RPMI8226 (cell line): ENCODE measurements at regions not wholly inside any gene's neighbourhood (a gene's known extent, or its start where the extent isn't known, plus 50 kb on each side); places are given as distances from the start of the nearest gene placed in this dataset.
"Not testable (repeated sequence)": the region's sequence is repeated elsewhere in the genome, so short reads cannot be mapped to it uniquely, and the experiment has no call there.

ENCODE experiments used
- DNase-seq: peaks from one replicate; pipeline ENCODE4 v3.0.0-alpha.2; 2015

DNA sequence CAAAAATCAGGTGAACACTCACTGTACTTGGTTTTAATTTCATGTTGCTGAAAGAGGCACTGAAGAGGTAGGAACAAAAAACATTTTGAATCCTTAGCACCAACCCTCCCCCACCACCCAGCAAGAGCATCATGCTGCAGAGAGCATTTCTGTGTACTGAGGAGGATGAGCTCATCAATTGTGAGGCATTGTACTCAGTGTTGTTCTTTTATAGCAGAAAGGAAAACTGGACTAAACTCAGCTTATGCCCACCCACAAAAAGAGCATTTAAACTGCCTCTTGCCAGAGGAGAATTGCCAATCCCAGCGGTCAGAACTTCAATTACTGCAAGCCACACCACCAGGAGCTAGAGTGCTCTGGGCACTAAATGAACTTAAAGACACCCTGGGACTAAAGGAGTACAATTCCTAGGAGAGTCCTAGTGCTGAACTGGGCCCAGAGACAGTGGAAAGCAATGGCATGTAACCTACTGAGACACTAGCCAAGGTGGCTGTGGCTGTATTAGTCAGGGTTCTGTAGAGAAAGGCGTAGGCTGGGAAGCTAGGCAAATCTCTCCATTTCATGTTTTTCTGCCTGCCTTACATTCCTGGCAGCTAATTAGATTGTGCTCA is 280.7 kb upstream of the KLHL4 start:
- no peak for DNase-seq

DNA sequence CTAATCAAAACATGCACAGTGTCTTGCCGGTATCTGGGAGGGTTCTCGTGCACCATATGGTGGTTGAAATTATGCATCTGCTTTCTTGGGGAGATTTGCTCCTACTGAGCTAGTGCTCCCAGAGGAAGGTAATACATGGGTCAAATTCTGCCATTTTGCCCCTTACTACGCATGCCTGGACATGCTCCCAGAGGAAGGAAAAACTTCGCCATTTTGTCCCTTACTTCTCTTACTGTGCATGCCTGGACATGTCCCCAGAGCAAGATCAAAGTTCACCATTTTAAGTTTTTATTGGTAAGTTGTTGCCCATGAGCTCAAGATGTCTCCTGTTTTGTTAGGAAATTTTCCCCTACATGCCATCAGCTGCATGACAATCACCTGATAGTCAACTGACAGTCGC is 252.1 kb upstream of the KLHL4 start:
- DNase-seq, result no peak

GRCh38 chrX:87272491-87272890 is 245.1 kb upstream of the KLHL4 start:
- no peak for DNase-seq

- peak; percentile 16 for DNase-seq
Observed at GRCh38 chrX:87299563-87300160, 217.9 kb upstream of the KLHL4 start.

DNA sequence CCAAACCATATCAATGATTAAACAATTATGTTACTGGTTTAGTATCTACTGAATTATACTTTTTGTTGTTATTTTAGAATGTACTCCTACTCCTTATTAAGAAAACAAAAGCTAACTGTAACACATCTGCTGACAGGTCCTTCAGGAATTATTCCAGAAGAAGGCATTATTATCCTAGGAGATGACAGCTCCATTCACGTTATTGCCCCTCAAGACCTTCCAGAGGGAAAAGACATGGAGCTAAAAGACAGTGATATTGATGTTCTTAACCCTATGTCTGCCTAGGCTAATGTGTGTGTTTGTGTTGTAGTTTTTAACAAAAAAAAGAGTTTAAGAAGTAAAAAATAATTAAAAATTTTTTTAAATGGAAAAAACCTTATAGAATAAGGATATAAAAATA is 206.8 kb upstream of the KLHL4 start:
- no peak for DNase-seq

DNA sequence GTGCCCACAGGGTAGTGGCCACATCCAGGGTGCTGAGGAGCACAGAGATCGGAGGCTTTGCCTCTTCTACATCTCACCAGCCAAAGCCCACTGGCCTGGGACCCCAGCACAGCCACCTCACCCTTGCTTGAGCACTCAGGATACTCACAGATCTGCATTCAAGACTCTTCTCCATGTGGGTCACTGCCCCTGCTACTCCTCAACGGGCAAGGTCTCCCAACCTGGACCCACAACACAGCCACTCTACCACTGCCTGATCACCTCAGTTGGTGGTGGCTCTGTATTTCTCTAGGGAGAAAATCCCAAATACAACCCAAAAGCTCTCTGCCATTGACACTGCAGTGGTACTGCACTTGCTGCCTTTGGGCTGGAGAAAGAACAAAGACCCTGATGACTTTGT is 190.3 kb upstream of the KLHL4 start:
- no peak for DNase-seq

- no peak for DNase-seq
Observed at GRCh38 chrX:87337267-87337666, 180.3 kb upstream of the KLHL4 start.

DNA sequence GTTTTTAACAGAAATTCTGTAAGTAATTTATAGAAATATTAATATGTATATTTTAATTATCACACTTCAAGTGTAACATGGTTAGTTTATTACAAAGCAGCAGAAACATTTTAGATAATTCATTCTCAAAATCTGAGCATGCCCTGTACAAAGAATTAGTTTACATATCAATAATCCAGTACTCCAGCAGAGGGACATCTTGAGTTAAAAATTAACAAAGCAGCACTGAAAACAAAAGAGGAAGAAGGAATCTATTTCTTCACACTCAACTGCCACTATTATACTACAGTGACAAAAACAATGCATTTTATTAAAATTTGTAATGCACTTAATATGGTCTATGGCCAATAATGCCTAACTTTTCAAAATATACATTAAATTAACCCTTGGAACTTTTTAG is 179.1 kb upstream of the KLHL4 start:
- DNase-seq, result peak; percentile 30

DNA sequence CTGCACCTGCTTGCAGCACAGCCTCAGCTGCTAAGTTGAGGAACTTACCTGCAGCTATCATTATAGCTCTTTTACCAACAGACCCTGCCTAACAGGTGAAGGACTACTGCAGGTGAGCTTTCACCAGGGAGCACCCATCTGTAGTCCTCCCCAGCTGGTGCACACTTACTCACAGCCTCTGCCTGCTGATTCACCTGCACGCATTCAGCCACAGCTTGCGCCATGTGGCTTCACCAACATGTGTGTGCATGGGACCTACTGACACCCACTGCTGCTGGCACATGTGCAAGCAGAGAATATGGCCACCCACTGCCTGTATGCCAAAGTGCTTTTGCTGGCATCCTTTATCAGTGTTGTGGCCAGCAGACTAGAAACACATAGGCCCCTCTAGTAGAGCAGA is 146.7 kb upstream of the KLHL4 start:
- DNase-seq, result no peak

- DNase-seq, result no peak
Observed at GRCh38 chrX:87374324-87374723, 143.3 kb upstream of the KLHL4 start.

- DNase-seq, result no peak
Observed at GRCh38 chrX:87376896-87377295, 140.7 kb upstream of the KLHL4 start.

DNA sequence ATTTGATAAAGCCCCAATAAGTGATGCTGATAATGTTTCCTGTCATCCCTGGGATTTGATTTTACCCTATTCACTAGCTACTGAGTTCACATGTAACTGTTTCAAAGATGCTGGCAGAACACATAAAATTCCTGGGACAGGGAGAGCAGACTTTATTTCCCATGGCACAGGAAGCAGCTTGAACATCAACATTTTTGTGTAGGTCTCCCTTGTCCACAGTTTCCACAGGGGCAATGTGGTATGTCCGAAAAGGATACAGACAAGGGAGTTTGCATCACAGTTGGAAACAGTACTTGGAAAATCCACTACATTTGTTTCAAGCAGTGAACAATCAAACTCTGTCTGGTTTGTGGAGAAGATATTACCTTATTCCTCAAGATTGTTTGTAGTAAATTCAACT is 129.2 kb upstream of the KLHL4 start:
- no peak for DNase-seq

DNA sequence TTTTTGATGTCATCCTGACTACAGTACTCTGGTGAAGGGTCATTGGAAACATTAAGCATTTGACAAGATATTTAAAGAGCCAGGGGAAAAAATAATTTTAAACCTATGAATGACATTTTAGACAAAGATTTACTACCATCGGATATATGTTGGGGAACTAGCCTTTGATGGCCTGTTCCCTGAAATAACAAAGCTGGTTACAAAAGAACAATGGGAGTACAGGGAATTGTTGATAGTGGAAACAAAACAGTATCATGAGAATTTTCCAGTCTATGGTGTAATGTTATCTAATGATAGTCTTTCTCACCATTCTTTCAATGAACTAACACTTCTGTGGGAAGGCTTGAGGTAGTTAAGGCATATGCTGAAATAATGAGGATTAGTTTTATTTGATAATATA is 125.9 kb upstream of the KLHL4 start:
- DNase-seq, result no peak

GRCh38 chrX:87392369-87392768 is 125.2 kb upstream of the KLHL4 start:
- DNase-seq, result no peak

- no peak for DNase-seq
Observed at GRCh38 chrX:87397103-87397886, 120.3 kb upstream of the KLHL4 start.

DNA sequence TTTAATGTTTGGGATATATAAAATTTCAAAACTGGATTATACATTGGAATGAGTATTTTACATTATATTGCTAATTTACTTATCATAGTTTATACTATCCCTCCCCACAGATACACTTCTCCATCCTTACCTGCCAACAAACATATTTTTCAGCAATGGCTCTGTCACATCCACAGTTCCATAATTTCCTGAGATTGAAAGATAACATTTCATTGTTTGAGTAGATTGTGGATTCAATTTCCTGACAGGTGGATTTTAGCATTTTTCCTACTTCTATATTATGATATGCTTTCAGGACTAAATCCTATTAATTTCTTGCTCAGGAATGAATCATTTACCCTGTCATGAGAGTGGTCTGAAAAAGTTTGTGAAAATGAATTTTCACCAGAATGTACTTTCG is 115.3 kb upstream of the KLHL4 start:
- no peak for DNase-seq

- no peak for DNase-seq
Observed at GRCh38 chrX:87403551-87403950, 114.1 kb upstream of the KLHL4 start.

DNA sequence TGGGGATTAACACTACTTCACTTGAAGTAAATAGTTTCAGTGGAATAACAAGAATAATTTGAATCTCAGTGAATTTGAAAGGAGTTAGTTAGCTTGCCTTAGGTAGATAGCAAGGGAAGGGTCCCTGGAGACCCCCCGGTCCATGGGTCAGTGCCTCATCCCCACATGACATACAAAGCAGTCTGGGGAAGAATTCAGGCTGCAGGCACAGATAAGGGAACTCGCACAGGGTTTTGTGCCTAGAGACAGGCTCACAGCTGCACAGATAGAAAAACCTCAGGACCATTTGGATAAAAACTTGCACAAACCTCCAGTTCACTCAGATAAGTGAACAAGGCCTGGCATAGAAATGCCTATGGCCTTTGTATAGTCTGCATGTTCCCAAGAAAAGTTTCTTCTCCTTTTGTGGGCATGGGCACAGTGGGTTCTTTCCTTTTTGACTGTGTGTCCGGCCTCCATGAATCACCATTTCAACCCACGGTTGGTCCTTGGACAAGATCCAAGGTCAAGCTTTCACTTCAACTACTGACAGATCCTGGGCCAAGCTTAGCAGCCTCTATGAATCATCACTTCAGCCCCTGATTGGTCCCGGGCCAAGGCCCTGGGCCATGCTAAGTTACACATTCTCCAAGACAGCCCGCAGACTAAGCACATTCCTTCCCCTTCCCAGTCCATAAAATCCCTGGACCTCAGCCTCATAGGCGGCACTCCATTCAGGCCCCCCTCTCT is 108.3 kb upstream of the KLHL4 start:
- peak; percentile 3 for DNase-seq

DNA sequence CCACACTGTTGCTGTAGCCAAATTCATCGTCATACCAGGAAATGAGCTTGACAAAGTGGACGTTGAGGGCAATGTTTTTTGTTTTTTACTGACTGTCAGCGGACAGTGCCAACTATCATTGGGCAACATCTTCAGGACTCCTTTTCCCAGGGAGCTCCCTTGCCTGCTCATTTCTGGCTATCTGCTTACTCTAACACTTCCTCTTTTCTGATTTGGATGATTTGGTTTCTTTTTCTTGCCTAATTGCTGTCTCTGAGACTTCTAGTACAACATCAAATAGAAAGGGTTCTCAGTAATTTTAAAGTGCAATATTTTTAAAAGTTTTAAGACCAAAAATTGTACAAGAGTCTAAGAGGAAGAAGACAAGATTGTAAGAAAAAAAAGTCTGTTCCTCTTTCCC is 92.0 kb upstream of the KLHL4 start:
- DNase-seq, result no peak

DNA sequence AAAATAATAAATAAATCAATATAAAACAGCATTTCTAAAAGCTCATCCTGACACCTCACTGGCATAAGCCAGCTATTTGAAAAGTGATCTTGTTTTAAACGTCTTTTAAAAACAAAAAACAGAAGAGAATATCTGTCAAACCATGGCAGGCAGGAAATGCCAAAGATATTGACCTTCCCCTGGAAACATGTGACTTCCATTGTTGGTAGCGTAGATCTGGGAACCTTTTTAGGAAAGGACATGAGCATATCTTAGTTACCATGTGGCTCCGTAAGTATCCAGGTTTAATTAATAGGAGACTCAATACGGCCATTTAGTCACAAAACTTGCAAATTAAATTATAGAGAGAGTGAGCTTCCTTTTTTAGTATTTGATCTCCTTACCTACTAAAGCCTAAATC is 83.0 kb upstream of the KLHL4 start:
- DNase-seq, result no peak

- DNase-seq, result not testable (repeated sequence)
Observed at GRCh38 chrX:87448613-87449012, 69.0 kb upstream of the KLHL4 start.

GRCh38 chrX:87465757-87466156 is 51.8 kb upstream of the KLHL4 start:
- not testable (repeated sequence) for DNase-seq
